HG03378 (cell line): ENCODE measurements at regions not wholly inside any gene's neighbourhood (a gene's known extent, or its start where the extent isn't known, plus 50 kb on each side); places are given as distances from the start of the nearest gene placed in this dataset.

Experiments used
- ATAC-seq: cut with Tn5 transposase; IDR thresholded peaks from one replicate; pipeline ENCODE4 v1.9.1; 2021; ENCODE audit warnings: mild to moderate bottlenecking, moderate library complexity; ENCODE audit not compliant: unreplicated experiment

- no peak for ATAC-seq
Measured at GRCh38 chr14:87816416-87816815, 176.6 kb downstream of the GALC start.

- no peak for ATAC-seq
Measured at GRCh38 chr14:87815121-87815520, 177.9 kb downstream of the GALC start.

- no peak for ATAC-seq
Measured at GRCh38 chr14:87813686-87814085, 179.3 kb downstream of the GALC start.

- no peak for ATAC-seq
Measured at GRCh38 chr14:87813211-87813610, 179.8 kb downstream of the GALC start.

- no peak for ATAC-seq
Measured at GRCh38 chr14:87811246-87811645, 181.7 kb downstream of the GALC start.

- no peak for ATAC-seq
Measured at GRCh38 chr14:87810711-87811110, 182.3 kb downstream of the GALC start.

- ATAC-seq: no peak
Measured at GRCh38 chr14:87809261-87809660, 183.7 kb downstream of the GALC start.

GRCh38 chr14:87805315-87805723 lies 187.7 kb downstream of the GALC start:
- peak; percentile 70 for ATAC-seq

GRCh38 chr14:87800216-87800615 lies 192.8 kb downstream of the GALC start:
- no peak for ATAC-seq

- ATAC-seq: no peak
Measured at GRCh38 chr14:87799400-87799799, 193.6 kb downstream of the GALC start.

GRCh38 chr14:87797001-87797400 lies 196.0 kb downstream of the GALC start:
- no peak for ATAC-seq

- ATAC-seq: no peak
Measured at GRCh38 chr14:87794561-87794960, 198.4 kb downstream of the GALC start.

- ATAC-seq: peak; percentile 44
Measured at GRCh38 chr14:87785897-87786296, 207.1 kb downstream of the GALC start.

GRCh38 chr14:87784386-87784785 lies 208.6 kb downstream of the GALC start:
- no peak for ATAC-seq

GRCh38 chr14:87783071-87783470 lies 209.9 kb downstream of the GALC start:
- no peak for ATAC-seq

GRCh38 chr14:87772854-87773253 lies 220.1 kb downstream of the GALC start:
- no peak for ATAC-seq

- ATAC-seq: peak; percentile 94
Measured at GRCh38 chr14:87767567-87767901, 225.4 kb downstream of the GALC start.

GRCh38 chr14:87758876-87759275 lies 234.1 kb downstream of the GALC start:
- ATAC-seq: no peak

GRCh38 chr14:87756661-87757060 lies 236.3 kb downstream of the GALC start:
- peak; percentile 87 for ATAC-seq

- no peak for ATAC-seq
Measured at GRCh38 chr14:87754520-87755223, 238.3 kb downstream of the GALC start.

- ATAC-seq: no peak
Measured at GRCh38 chr14:87748558-87748957, 244.4 kb downstream of the GALC start.

GRCh38 chr14:87745507-87746118 lies 247.4 kb downstream of the GALC start:
- ATAC-seq: no peak
